Cardiac muscle cell (in vitro differentiated cells and primary cell): ENCODE measurements at regions not wholly inside any gene's neighbourhood (a gene's known extent, or its start where the extent isn't known, plus 50 kb on each side); places are given as distances from the start of the nearest gene placed in this dataset.

ENCODE experiments used
- DNase-seq, 2 donors: peaks; one replicate each; pipeline versions ENCODE4 v3.0.0 to v3.0.0-alpha.2; 2010 to 2017; ENCODE audit warnings: low read depth in 1 of 2, low spot score in 1 of 2
- H3K27ac ChIP-seq: fragments of 200-600 bp; sonication (generic); 2 replicates; pipeline ENCODE4 v1.5.1; 2016
- H3K27me3 ChIP-seq: fragments of 200-600 bp; sonication (generic); 2 replicates; pipeline ENCODE4 v1.6.0; 2016; ENCODE audit warnings: control low read depth
- H3K36me3 ChIP-seq: fragments of 200-600 bp; sonication (generic); 2 replicates; pipeline ENCODE4 v1.5.1; 2016; ENCODE audit warnings: control low read depth
- H3K4me1 ChIP-seq: fragments of 200-600 bp; sonication (generic); 2 replicates; pipeline ENCODE4 v1.8.1; 2017; ENCODE audit warnings: low read depth, mild to moderate bottlenecking, mixed run types
- H3K4me3 ChIP-seq: fragments of 200-600 bp; sonication (generic); 2 replicates; pipeline ENCODE4 v1.5.1; 2016; ENCODE audit warnings: mild to moderate bottlenecking
- H3K9me3 ChIP-seq: fragments of 200-600 bp; sonication (generic); 2 replicates; pipeline ENCODE4 v1.5.1; 2017; ENCODE audit warnings: low read depth, mild to moderate bottlenecking, control low read depth
- CTCF ChIP-seq: IDR thresholded peaks from 2 replicates; pipeline ENCODE4 v1.5.1; 2012; ENCODE audit warnings: low read depth, mild to moderate bottlenecking, low read length

GRCh38 chr13:85462792-85463425, 336.3 kb downstream of the SLITRK6 start:
- no peak for DNase-seq
- no peaks in the 10 kb centered on the region for H3K27me3 ChIP-seq
- no peaks in the 10 kb centered on the region for H3K4me1 ChIP-seq
- H3K27ac ChIP-seq, result no peak overlapping the region
- H3K9me3 ChIP-seq, result no peaks in the 10 kb centered on the region
- no peaks in the 10 kb centered on the region for H3K36me3 ChIP-seq
- TF ChIP-seq CTCF, result no peak
- no peak overlapping the region for H3K4me3 ChIP-seq

- H3K4me1 ChIP-seq, result no peaks in the 10 kb centered on the region
- DNase-seq, result no peak
- no peak overlapping the region for H3K4me3 ChIP-seq
- no peaks in the 10 kb centered on the region for H3K36me3 ChIP-seq
- H3K27me3 ChIP-seq, result no peaks in the 10 kb centered on the region
- no peaks in the 10 kb centered on the region for H3K9me3 ChIP-seq
- no peak overlapping the region for H3K27ac ChIP-seq
- TF ChIP-seq CTCF, result no peak
Measured at GRCh38 chr13:85461621-85462020, 337.6 kb downstream of the SLITRK6 start.

GRCh38 chr13:85445534-85445933, 353.7 kb downstream of the SLITRK6 start:
- no peak for TF ChIP-seq CTCF
- no peak overlapping the region for H3K27ac ChIP-seq
- no peak overlapping the region for H3K4me3 ChIP-seq
- H3K4me1 ChIP-seq, result no peaks in the 10 kb centered on the region
- H3K36me3 ChIP-seq, result no peaks in the 10 kb centered on the region
- H3K9me3 ChIP-seq, result no peaks in the 10 kb centered on the region
- H3K27me3 ChIP-seq, result no peaks in the 10 kb centered on the region
- no peak for DNase-seq

DNA sequence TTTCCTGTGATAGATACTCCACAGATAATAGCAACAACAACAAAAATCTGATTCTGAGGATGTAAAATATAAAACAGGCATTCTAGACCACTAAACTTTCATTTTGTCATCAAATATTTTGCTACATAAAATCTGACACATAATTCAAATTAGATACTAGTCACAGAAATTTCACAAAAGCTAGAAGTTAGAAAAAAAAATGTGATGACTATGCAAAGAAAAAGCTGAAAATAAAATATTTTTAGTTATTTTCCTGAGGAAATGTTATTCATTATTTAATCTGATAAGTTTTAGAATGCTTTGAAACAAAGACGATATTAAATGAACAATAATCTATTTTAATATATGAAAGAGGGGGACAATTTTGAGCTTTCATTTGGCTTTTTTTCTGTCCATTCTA, 357.2 kb downstream of the SLITRK6 start:
- Histone ChIP-seq H3K9me3 (no peaks in the 10 kb centered on the region), H3K27me3 (no peaks in the 10 kb centered on the region), H3K36me3 (no peaks in the 10 kb centered on the region), H3K4me3 (no peak overlapping the region), H3K27ac (no peak overlapping the region), H3K4me1 (no peaks in the 10 kb centered on the region)
- no peak for TF ChIP-seq CTCF
- no peak for DNase-seq

DNA sequence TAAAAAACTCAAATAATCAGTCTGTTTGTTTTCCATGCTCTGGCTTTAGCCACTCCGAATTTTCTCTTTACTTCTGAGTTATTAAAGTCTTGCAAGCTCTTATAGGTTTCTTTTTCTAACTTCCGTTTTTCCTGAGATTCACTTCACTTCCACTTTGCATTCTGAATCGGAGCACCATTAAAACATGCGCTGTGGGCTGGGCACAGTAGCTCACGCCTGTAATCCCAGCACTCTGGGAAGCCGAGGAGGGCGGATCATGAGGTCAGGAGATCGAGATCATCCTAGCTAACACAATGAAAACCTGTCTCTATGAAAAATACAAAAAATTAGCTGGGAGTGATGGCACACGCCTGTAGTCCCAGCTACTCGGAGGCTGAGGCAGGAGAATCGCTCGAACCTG, 357.9 kb downstream of the SLITRK6 start:
- no peak for TF ChIP-seq CTCF
- DNase-seq, result no peak
- Histone ChIP-seq H3K9me3 (no peaks in the 10 kb centered on the region), H3K4me3 (no peak overlapping the region), H3K4me1 (no peaks in the 10 kb centered on the region), H3K36me3 (no peaks in the 10 kb centered on the region), H3K27me3 (no peaks in the 10 kb centered on the region), H3K27ac (no peak overlapping the region)

GRCh38 chr13:85436029-85436428, 363.2 kb downstream of the SLITRK6 start:
- no peaks in the 10 kb centered on the region for H3K4me1 ChIP-seq
- H3K4me3 ChIP-seq, result no peak overlapping the region
- no peaks in the 10 kb centered on the region for H3K9me3 ChIP-seq
- DNase-seq, result no peak
- no peaks in the 10 kb centered on the region for H3K36me3 ChIP-seq
- H3K27me3 ChIP-seq, result no peaks in the 10 kb centered on the region
- no peak overlapping the region for H3K27ac ChIP-seq
- TF ChIP-seq CTCF, result no peak
